ENCODE measurements at regions not wholly inside any gene's neighbourhood (a gene's known extent, or its start where the extent isn't known, plus 50 kb on each side); places are given as distances from the start of the nearest gene placed in this dataset.

DNA sequence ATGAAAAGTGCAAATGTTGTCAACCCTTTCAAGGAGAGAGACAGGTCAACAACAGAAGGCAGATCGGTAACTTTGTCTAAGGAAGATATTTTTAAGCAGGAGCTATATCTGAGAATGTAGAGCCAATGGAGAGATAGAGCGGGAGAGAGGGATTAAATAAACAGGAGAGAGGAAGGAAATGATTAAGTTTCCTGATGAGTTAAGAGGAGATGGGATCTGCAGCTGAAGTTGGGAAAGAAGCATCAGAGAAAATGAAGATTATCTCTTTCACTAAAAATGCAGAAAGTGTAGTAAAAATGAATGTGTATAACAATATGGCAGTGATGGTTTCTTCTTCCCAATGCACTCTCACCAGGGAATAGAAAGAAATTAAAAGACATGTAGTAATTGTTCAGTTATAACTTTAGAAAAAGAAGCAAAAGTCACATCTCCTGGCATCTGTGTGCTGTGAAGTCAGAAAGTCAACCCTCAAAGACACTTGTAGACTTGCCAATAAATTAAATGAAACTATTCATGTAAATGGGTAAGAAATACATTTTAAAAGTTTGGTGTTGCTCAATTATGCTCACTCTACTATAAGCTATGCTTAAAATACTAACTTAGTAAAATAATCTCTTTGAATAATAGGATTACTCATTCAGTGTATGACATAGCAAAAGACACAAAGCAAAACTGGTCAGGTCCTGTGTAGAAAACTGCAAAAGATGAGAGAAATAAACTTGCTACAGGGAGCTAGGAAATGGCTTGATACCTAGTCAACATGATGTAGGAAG lies 264.6 kb downstream of the ZIC4 start:
- TF ChIP-seq, protein P1, sequence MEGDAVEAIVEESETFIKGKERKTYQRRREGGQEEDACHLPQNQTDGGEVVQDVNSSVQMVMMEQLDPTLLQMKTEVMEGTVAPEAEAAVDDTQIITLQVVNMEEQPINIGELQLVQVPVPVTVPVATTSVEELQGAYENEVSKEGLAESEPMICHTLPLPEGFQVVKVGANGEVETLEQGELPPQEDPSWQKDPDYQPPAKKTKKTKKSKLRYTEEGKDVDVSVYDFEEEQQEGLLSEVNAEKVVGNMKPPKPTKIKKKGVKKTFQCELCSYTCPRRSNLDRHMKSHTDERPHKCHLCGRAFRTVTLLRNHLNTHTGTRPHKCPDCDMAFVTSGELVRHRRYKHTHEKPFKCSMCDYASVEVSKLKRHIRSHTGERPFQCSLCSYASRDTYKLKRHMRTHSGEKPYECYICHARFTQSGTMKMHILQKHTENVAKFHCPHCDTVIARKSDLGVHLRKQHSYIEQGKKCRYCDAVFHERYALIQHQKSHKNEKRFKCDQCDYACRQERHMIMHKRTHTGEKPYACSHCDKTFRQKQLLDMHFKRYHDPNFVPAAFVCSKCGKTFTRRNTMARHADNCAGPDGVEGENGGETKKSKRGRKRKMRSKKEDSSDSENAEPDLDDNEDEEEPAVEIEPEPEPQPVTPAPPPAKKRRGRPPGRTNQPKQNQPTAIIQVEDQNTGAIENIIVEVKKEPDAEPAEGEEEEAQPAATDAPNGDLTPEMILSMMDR (conservative IDR thresholded peaks at IDR 0.05; ENCODE audit: low read depth, low read length) = no peak
- DNase-seq (ENCODE audit: low read depth) = no peak
- no peak overlapping the region for H3K4me3 ChIP-seq (ENCODE audit: low read depth, low read length)

DNA sequence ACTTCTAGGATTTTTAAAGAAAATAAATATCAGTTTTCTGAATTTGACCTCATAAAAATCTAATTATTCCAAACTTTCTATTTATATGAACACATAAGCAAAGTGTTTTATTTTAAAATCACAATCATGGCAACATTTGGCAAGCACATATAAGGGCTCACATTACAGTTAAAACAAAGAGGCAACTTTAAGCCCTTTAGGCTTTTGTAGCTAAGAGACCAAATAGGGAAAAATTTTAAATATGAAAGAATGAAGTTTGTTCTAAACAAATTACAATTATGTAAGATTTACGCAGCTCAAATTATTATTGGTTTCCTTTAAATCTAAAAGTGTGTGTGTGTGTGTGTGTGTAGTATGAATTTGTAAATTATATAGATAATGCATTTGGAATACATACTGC lies 267.0 kb downstream of the ZIC4 start:
- no peak for DNase-seq (ENCODE audit: low read depth)
- TF ChIP-seq, protein P1 (conservative IDR thresholded peaks at IDR 0.05; ENCODE audit: low read depth, low read length) = no peak
- no peak overlapping the region for H3K4me3 ChIP-seq (ENCODE audit: low read depth, low read length)

DNA sequence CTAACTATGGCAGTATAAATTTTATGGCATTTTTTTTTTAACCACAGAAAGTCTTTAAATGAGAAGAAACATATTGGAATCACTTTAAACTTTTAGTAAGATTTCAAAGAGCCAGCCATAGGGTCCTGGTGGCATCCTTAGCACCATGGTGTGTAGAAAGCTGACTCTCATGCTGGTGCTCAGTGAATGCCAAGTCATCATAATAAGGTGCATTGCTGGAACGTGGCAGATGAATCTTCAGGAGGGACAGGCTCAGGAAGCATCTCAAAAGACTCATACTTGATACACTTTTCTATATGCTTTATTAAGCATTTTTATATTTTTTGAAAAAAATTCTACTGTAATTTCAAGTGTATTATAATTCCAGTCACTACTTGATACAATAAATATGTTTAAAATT lies 274.2 kb downstream of the ZIC4 start:
- TF ChIP-seq, protein P1 (conservative IDR thresholded peaks at IDR 0.05; ENCODE audit: low read depth, low read length) = no peak
- no peak overlapping the region for H3K4me3 ChIP-seq (ENCODE audit: low read depth, low read length)
- DNase-seq (ENCODE audit: low read depth) = no peak

DNA sequence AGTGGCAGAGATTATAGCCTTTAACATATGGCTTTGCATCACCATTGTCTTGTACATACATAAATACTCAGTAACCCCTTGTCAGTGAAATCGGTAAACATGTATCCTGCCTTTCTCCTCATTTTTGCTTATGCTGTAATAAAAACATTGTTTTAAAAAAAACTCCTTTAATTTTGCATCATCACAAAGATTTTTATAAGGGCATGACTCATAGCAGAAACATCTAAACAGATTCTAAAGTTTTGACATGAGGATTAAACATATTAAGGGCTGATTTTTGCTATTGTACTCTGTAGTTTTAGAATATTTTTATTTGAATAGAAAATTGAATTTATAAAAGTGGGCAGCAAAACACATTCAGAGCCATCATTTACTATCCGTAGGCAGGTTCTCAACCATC lies 275.9 kb downstream of the ZIC4 start:
- no peak for DNase-seq (ENCODE audit: low read depth)
- TF ChIP-seq, protein P1 (conservative IDR thresholded peaks at IDR 0.05; ENCODE audit: low read depth, low read length) = no peak
- H3K4me3 ChIP-seq (ENCODE audit: low read depth, low read length) = no peak overlapping the region

DNA sequence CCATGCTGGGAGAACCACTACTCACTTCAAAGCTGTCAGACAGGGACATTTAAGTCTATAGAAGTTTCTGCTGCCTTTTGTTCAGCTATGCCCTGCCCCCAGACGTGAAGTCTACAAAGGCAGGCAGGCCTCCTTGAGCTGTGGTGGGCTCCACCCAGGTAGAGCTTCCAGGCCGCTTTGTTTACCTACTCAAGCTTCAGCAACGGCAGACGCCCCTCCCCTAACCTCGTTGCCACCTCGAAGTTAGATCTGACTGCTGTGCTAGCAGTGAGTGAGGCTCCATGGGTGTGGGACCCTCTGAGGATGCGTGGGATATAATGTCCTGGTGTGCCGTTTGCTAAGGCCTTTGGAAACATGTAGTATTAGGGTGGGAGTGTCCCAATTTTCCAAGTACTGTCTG lies 276.7 kb downstream of the ZIC4 start:
- no peak overlapping the region for H3K4me3 ChIP-seq (ENCODE audit: low read depth, low read length)
- TF ChIP-seq, protein P1 (conservative IDR thresholded peaks at IDR 0.05; ENCODE audit: low read depth, low read length) = no peak
- no peak for DNase-seq (ENCODE audit: low read depth)

DNA sequence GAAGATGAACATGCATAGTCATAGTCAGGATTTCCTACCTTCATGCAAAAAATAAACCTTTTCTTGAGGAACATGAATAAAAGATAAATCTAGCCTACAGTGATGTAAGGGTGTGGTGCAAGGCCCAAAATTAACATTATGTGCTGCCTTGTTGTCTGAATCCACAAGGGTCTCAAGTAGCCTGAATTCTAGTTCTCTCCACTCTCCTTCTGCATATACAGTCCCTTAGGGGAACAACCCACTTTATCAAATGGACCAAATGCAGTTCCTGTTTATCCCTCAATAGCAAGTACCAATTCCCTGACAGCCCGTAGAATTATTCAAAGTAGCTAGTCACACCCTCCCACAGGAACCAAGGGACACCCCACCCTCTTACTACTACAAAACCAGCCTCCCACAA lies 284.0 kb downstream of the ZIC4 start:
- DNase-seq (ENCODE audit: low read depth) = no peak

More for the DNA sequence above, 284.0 kb downstream of the ZIC4 start:
- H3K4me3 ChIP-seq (ENCODE audit: low read depth, low read length) = no peak overlapping the region
- TF ChIP-seq, protein P1 (conservative IDR thresholded peaks at IDR 0.05; ENCODE audit: low read depth, low read length) = no peak
